Cerebellar cortex (tissue), 1 donor: ENCODE measurements at regions not wholly inside any gene's neighbourhood (a gene's known extent, or its start where the extent isn't known, plus 50 kb on each side); places are given as distances from the start of the nearest gene placed in this dataset.
"Not testable (repeated sequence)": the region's sequence is repeated elsewhere in the genome, so short reads cannot be mapped to it uniquely, and the experiment has no call there.

Source experiments
- DNase-seq: peaks from one replicate; pipeline ENCODE4 v3.0.0-alpha.2; 2015; ENCODE audit warnings: low spot score

DNA sequence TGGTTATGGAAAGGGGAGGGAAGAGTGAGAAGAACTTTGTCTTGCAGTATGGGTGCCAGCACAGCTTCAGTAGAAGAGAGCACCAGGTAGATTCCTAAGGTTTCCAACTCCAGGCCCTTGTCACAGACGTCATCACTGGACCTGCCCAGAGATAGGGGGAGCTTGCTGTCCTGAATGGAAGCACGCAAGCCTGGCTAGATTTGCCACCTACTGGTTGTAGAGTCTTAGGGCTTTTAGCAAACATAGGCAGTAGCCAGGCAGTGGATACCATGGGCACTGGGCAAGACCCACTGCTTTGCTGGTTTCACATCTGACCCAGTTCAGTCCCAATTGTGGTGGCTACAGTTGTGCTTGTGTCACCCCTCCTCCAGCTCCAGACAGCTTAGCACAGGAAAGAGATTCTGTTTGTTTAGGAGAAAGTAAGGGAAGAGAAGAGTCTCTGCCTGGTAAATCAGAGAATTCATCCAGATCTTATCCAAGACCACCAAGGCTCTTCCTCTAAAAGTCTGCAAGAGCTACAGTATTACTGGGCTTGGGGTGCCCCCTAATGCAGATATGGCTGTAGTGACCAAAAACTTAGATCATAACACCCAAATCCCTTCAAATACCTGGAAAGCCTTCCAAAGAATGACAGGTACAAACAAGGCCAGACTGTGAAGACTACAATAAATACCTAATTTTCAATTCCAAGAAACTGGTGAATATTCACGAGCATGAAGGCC is 158.9 kb downstream of the HINT1 start:
- no peak for DNase-seq

DNA sequence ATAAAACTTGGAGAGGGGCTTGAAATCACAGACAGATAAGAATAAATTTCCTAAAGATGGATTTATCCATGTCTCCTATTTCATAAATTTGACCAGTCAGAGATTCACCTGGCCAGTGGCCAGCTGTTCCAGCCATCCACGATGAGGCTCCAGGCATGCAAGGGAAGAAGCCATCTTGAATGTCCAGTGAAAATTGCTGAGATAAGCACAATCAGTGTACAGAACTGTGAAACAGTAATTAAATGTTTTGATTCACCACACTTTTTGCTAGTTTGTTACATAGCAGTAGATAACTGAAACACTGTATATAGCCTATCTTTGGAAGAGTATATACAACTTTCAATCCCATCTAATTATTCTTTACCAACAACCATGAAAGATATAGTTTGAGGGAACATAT is 163.5 kb downstream of the HINT1 start:
- DNase-seq: no peak

DNA sequence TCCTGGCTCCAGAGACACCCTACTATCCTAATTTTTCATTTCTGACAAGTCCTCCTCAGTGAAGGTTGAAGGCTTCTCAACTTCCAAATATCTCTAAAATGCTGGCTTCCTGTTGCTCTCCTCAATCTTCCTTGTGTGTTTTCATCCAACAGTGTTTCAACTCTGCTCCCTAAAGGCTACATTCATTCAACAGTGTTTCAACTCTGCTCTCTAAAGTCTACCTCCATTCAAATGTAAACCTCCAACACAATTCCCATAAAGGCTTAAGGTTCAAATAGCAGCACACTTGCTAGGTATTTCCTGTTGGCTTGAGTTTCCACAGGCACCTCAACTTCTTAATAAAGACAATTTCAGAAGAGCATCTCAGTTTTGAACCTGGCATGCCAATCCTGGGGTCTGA is 164.8 kb downstream of the HINT1 start:
- no peak for DNase-seq

DNA sequence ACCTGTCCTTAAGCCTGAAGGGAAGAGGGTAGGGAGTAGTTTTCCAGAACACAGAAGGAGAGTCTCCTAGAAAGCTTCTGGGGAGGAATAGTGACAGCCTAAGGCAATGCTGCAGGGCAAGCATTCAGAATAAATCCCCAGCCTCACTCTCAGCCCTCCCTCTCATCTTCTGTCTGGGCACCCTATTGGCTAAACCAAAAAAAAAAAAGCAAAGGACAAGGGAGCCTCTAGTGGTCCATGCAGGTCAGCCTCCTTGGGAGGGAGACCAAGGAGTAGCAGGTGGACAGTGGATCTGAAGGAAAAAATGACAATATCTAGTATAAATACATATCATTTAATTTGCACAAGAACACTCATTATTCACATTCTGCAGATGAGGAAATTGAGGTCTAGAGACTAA is 168.3 kb downstream of the HINT1 start:
- DNase-seq: not testable (repeated sequence)

DNA sequence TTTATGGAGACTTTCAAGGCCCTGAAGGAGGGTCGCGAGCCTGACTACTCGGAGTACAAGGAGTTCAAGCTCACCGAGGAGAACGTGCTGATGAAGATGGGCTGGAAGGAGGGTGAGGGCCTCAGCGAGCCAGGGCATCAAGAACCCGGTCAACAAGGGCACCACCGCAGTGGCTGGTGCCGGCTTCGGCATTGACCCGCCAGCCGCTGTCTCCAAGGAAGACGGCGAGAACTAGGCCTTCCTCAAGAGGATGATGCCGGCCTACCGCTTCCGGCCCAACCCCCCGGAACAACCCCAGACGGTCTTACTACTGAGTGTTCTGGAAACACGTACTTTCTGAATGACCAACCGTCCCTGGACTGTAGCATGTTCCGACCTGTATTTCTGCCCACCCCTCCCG is 169.2 kb downstream of the HINT1 start:
- no peak for DNase-seq

DNA sequence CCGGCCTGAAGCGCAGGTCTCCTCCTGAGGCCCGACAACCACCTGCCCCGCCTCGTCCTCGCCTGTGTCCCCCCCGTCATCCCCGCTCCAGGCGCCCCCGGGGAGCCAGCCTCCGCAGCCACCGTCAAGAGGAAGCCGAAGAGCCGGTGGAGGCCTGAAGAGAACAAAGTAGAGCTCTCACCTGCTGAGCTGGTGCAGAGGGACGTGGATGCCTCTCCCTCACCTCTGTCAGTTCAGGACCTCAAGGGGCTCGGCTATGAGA is 169.9 kb downstream of the HINT1 start:
- DNase-seq: no peak

DNA sequence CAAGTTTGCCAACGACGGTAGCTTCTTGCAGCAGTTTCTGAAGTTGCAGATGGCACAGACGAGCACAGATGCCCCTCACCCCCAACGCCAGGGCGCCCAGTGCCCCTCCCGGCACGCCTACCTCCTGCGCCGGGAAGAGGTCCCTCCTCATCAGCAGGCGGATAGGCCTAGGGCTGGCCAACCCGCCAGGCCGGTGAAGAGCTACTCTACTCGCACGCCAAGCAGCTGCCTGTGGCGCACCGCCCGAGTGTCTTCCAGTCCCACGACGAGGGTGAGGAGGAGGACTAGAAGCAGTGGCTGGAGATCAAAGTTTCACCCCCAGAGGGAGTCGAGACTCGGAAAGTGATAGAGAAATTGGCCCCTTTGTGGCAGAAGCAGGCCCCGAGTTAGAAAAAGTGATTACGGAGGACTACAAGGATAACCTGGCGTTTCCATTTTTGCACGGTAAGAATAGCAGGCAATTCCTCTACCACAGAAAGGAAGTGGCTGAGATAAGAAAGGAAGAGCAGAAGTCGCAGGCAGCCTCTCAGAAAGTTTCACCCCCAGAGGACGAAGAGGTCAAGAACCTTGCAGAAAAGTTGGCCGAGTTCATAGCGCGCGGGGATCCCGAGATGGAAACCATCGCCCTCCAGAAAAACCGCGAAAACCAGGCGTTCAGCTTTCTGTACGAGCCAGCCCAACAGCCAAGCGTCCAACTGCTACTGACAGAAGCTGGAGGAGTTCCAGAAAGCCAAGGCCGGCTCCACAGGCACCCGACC is 170.4 kb downstream of the HINT1 start:
- DNase-seq: no peak

DNA sequence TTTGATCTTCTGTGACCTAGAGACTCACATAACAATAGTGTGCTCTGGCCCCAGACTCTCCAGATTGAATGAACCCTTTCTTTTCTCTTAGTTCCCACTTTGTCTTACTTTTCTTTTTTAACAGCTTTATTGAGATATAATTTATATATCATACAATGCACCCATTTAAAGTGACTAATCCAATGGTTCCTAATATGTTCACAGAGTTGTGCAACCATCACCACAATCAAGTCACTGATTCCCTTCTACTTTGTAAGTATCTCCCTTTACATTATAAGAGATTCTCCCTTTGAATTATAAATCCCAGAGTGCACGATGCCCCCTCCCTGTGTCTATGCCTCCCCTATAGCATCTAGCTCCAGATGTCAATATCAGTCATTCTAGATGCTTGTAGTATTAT is 172.4 kb downstream of the HINT1 start:
- no peak for DNase-seq

DNA sequence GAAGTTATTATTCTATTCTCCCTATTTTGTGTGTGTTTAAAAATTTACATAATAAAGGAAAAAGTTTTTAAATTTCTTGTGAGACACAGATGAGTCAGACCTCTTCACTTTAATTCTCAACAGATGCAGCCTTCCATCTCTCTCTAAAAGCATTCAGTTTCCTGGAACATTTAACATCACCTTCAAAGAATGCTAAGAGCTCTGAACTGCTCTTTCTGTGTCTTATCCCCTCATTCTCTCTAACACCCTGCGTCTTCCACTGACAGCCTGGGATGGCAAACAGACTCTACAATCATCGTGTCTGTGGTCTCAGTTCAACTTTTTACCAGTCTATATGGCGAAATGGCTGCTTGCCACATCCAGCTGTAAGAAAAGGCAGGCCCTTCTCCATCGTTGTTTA is 173.0 kb downstream of the HINT1 start:
- DNase-seq: no peak

DNA sequence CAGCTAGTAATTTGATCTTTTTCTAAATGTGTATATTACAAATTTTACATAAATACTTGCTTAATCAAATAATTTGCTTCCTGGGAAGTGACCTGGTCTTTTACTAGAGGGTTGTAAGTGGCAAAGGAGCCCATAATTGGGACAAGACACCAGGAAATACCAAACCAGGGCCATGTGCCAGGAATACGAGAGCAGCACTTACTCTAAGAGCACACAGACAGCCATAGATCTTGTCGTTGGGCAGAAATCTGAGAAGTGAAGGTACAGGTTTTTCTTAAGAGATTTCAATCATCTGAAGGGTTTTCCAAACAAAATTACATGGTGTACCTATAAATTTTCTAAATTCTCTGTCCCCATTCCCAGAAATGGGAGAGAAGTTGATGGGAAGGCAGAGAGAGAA is 179.3 kb downstream of the HINT1 start:
- no peak for DNase-seq

DNA sequence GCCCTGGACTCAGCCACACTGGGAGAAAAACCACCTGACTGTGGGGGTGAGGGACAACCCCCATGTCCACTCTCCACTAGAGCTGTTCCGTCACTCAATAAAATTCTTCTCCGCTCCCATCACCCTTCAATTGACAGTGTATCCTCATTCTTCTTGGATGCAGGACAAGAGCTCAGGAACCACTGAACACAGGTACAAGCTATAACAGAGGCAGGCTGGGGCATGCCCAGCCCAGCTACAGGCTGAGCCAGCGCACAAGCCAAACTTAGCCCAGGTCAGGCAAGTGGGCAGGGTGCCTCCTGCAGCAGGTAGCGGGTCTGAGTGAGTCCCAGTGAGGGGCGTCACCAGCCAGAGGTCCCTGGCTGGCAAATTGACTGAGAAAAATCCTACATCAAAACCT is 183.4 kb downstream of the HINT1 start:
- DNase-seq: no peak

DNA sequence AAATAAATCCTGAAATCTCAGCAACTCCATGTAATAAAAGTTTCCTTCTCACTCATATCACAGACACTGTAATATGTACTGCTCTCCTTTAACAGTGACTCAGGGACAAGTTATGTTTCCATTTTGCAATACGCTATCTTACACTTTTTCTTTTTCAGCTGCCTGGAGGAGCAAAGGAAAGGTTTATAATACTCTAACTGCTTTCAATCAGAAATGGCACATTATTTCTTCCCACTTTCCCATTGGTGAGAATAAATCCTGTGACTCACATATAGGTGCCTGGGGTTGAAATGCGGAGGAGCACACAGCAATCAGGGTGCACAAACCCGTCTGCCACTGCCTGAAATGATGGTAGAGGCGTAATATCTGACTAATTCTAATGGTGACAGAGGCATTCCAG is 186.6 kb downstream of the HINT1 start:
- no peak for DNase-seq

DNA sequence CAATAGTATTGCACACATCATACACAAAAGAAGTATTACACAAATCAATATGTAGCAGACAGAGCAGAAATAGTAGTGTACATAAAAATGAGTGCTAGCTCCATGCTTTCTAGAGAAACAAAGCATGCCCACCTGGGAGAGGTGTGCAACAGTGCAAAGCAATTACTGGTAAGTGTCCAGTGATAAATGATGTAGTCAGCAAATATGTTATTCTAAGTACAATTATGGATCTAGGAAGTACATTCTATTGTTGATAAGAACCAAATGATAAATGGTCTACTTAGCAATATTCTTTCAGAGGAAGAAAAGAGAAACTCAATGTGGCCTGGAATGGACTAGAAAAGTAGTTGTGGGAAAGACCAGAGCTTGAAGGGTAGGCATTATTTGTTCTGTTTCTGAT is 188.6 kb downstream of the HINT1 start:
- DNase-seq: no peak

DNA sequence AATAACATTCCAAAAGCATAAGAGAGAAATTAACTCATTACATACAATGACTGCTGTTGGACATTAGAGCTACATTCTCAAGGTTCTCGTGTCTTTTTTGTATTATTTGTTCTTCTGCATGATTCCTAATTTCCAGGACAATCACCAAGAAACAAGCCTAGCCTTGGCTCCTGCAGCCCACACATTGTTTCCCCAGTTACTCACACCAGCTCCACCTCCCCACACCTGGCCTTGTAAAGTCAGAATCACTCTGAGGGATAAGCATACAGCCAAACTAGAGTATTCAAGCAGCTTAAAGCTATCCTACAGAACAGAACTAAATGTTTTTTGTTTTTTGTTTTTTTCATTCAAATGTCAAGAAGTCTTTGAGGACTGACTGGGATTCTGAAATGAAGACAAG is 189.2 kb downstream of the HINT1 start:
- no peak for DNase-seq

DNA sequence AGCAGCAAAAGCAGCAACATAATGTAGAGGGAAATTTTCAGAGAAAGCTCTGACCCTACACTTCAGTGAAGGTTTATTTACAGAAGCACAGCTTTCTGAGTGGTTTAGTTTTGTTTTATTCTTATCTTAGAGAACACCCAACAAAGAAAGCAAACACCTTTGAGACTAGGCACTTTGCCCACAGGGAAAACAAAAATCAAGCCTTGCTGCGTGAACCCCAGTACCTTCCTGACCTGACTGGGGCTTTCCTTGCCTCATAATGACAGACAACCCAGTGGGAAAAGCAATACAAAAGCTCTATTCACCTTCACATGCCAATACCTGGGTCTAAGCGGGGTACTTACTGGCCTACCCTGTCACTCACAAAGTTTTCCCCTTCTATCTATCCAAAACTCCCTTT is 189.8 kb downstream of the HINT1 start:
- no peak for DNase-seq

DNA sequence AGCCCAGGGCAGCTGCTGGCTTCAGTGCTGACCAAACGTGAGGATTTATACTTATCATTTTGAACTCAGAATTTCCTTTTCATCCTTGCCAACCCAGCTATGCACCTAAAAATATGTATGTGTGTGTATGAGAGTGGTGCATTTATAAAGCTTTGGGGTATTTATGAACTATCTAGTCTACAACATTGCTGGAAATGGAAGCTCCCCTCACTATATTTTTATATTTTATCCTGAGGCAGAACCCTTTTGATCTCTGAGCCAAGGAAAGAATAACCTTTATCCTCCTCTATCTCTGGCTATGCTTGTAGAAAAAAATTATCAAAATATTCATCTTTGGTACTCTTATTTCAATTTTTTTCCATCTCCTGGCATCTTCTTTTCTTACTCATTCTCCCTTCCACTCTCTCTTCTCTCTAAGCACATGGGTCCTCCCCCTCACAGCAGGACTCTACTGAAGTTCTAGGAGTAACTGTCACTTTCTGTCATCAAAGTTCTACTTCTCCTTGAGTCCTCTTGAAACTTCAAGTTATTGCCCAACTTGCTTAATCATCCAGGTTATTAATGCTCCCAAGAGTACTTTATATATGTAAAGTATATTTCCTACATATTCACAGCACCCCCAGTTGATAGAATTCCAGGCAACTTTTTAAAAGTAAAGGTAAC is 190.9 kb downstream of the HINT1 start:
- no peak for DNase-seq

DNA sequence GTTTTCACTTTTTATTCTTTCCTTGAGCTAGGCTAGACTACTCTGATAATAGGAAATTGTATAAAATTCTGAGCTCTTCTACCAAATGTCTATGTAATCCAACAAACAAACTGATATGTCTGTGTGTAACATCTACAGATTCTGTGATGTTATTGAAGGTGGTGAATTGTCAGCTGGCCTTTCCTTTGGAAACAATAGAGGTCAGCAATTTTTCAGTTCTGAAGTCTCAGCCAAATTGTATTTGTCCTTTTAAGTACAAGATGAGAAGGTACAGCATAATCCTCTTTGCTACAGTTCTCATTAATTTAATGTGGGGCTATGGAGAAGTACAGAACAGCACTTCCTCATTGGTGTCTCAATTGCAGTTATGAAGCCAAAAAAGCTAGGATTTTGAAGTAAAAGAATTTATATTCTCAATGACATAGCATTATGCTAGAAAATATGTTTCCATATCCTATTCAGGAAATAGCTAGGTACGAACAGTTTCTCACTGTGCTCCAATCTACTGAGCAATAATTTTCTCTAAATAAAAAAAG is 198.0 kb downstream of the HINT1 start:
- no peak for DNase-seq

DNA sequence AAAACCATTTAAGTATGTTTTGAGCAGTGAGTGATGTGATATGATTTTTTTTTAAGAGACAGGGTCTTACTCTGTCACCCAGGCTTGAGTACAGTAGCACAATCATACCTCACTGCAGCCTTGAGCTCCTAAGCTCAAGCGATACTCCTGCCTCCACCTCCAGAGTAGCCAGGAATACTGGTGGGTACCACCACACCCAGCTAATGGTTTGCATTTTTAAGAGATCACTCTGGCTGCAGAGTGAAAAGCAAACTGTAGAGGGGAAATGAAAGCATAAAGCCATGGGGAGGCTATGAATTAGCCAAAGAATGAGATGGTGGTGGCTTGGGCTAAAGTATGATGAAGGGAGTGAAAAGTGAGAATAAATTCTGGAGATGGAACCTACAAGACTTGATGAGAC is 199.1 kb downstream of the HINT1 start:
- DNase-seq: no peak

DNA sequence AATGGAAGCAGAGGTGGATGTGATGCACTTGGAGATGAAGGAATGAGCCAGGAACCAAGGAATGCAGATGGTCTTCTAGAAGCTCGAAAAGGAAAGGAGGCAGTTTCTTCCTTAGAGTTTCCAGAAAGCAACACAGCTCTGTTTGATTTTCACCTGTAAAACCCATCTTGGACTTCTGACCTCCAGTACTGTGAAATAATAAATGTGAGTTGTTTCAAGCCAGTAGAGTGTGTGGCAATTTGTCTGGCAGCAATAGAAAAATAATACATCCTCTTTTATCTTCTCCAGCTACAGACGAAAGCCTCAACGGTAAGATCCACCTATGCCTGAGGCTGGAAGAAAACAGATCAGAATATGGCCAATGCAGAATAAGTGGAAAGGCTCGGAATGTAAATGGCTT is 199.7 kb downstream of the HINT1 start:
- DNase-seq: no peak

DNA sequence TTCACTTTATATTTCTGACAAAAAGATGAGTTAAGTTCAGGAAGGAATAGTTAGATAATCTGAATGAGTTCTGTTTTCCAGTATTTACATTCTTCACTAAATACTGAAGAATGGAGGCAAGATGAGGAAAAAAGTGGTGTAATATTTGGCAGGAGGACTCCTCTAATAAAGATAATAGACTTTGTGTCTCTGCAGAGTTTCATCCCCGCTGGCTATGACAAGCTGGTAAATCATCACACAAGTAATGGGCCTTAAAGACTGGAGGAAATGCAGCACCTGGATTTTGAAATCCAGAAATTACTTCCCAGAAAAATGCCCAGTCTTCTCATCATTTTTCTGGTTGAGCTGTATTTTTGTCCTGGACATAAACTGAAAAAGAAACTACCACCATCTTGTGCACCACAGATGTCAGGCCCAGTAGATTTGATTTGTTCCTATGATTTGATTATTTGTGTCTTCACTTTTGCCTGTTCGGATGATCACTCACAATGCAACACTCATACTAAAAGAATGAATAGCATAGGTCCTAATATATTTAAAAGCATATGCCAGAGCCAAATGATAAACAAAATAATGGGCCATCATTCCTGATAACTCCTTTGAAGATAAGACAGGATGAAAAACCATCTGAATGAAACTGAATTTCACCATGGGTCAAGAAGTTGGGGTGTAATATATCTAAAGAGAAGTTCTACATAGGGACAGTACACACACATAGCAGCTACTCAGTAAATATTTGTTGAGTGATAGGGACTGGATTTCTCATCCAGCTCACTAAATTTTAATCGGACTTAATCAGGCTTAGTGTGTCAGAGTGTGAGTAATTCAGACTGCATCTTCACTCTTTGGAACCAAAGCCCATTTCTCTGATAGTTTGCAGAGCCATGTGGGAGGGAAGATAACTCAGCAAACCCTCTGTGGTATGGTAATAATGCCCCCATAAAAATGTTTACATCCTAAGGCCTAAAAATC is 200.5 kb downstream of the HINT1 start:
- no peak for DNase-seq

DNA sequence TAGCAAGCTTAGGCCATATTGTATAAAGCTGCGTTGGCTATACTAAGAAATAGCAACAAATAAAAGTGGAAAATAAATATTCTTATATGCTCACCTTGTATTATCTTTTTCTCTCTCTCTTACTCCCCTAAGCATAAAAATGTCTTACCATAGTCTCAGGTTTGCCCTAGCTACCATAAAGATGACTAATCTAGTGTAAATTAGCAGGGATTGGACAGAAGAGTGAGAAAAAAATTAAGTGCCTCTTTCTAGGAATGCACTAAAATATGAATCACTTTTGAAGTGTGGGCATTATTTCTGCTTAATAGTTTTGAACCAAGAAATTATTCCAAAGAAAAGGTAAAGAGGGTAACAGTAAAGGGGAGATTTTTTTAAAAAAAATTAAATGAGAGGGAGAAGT is 201.3 kb downstream of the HINT1 start:
- DNase-seq: no peak

DNA sequence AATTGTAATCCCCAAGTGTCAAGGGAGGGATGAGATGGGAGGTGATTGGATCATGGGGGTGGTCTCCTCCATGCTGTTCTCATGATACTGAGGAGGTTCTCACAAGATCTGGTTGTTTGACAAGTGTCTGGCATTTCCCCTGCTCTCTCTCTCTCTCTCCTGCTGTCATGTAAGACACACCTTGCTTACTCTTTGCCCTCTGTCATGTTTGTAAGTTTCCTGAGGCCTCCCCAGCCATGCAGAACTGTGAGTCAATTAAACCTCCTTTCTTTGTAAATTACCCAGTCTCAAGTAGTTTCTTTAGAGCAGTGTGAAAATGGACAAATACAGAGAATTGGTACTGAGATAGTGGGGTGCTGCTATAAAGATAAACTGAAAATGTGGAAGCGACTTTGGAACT is 207.9 kb downstream of the HINT1 start:
- no peak for DNase-seq
